NCI-H82 treated with DMSO at 0.1 percent for 48 hours (cell line): ENCODE measurements at regions not wholly inside any gene's neighbourhood (a gene's known extent, or its start where the extent isn't known, plus 50 kb on each side); places are given as distances from the start of the nearest gene placed in this dataset.
"Not testable (repeated sequence)": the region's sequence is repeated elsewhere in the genome, so short reads cannot be mapped to it uniquely, and the experiment has no call there.

ENCODE experiments used
- DNase-seq: peaks from one replicate; lab custom pipeline; 2025; ENCODE audit not compliant: unreplicated experiment; lab: John Stamatoyannopoulos, UW

DNA sequence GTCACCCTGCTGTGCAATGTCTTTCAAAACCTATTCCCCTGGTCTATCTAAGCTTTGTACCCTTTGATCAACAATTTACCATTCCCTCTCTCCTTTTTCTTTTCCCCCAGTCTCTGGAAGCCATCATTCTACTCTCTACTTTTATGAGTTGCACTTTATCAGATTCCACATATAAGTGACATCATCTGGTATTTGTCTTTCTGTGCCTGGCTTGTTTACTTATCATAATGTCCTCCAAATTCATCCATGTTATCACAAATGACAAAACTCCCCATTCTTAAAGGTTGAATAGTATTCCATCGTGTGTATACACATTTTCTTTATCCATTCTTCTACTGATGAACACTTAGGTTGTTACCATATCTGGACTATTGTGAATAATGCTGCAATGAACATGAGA is 344.2 kb upstream of the CCNH start:
- no peak for DNase-seq

DNA sequence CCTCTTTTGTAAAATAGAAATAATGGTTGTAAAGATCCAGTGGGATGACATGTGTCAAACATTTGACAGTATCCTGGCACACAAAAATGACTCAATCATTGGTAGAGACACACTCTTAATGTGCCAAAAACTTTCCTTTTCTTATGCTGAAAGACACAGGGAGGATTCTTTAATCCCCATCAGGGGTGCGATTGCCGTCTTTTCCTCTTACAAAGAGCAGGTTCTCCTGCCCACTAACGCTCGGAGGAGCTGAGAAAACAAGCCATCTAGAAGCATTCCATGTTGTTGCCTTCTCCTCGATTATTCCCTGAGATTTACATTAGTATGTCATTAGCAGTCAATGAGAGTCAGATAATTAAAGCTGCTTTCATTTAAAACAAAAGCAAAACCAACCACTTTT is 342.6 kb upstream of the CCNH start:
- no peak for DNase-seq

DNA sequence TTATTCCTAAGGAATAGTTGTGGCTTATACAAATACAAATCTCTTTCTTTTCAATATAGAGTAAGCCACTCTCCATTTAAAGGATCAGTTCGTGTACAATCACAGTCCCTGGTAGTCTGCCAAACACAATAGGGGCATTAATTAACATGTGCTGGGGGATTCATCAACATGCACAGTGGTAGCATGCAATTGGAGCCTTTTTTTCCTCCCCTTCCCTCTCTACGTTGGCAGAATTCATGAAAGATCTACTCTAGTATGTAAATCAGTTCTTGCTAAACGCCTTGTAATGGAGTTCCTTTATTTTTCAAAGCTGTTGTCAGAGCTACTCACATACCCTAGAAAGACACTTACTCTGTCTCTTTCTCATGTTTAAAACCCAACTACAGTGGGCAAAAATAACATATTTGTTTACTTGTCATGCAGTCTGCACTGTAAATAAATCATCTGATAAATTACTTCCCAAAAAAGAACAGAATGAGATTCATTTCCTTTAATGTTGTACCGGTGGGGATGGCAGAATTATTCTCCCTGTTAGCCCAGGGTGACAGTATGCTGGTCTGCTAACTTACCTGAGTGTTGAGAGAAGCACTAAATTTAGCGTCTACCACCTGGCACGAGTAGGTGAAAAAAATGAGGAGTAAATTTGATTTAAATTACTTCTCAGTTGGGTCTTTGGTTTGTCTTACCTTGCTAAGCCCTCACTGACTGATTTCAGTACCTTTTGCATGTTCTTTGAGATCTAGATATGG is 341.5 kb upstream of the CCNH start:
- no peak for DNase-seq

DNA sequence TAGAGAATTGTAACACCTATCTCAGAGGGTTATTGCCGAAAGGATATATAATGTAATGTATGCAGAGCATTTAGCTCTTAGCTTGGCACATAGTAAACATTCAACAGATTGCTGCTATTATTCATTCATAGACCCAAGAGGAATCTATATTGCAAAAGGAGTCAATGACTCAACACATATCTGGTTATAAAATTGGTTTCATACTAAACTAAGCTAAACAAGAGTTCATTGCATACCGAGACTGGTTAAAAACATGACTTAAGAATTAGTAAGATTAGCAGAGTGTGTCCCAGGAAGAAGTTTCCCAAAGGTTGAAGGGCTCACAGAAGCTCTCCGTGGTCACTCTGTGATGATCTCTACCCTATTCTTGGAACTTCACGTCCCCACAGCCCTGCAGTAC is 339.6 kb upstream of the CCNH start:
- DNase-seq: no peak

DNA sequence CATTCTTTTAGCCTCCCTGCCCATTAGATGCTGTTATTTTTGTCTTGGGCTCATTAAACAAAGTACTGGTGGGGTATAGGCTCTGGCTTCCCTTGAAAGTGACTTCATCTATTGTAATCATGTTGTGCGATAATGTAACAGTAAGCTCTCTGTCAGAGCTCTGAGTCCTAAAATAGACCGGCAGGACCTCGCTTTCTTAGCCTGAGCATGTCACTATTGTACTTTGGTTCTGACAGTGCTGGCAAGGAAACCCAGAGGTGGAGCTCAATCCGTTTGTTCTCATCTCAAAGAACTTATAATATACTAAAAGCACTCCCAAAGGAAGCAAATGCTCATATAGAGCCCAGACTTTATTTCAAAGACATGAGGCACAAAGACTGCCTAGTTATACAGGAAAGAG is 339.1 kb upstream of the CCNH start:
- no peak for DNase-seq

DNA sequence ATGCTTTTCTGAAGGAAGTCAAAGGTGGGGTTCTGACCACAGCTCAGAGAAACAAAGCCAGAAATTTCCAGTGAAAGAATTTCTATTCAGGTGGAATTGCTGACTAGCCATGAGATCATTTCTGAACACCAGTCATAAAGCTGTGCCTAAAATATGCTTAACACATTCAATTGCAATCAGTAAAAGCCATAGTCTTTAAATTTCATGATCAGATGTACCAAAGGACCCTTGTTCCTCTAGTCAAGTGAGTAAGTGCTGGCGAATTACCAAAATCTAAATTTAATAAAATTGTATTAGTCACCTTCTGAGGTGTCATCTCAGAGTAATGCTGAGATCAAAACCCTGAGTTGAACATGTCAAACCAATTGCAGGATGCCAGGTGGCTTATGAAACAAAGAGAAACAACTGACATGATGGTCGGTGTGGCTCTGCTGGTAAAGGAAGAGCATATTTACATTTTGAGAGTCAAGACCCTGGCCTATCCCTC is 334.2 kb upstream of the CCNH start:
- no peak for DNase-seq

DNA sequence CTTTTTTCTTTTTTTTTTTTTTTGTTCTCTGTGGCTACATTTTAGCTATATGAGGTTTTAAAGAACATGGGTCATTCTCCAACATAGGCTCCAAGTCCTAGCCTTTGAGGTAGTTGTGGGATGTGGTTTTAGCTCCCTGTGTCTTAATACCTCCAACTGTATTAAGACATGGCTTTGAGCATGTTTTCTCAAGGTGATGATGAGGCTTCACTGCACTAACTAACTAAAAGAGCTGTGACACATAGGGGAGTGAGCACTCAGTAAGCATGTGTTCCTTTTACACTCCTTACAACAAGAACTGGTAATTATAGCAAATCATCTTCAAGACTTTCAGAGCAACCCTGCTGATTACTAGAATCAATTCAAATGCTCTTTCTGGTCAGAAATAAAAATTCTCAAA is 333.6 kb upstream of the CCNH start:
- no peak for DNase-seq

DNA sequence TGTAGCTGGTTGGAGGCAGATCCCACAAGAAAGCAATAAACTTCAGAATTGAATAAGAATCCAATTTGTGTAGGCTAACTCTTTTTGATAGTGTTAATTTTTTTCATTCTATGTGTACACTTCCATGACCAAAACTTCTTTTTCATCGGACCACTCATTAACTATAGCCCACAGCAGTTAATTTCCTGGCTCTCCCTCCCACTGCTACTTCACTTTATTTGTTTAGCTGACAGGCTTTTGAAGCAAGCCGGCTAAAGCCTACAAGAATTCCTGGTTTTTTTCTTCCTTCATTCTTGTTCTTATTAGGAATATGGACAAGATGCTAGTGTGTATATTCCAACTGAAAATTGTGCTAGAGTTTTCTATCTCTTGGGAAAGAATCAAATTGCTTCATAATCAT is 329.2 kb upstream of the CCNH start:
- no peak for DNase-seq

DNA sequence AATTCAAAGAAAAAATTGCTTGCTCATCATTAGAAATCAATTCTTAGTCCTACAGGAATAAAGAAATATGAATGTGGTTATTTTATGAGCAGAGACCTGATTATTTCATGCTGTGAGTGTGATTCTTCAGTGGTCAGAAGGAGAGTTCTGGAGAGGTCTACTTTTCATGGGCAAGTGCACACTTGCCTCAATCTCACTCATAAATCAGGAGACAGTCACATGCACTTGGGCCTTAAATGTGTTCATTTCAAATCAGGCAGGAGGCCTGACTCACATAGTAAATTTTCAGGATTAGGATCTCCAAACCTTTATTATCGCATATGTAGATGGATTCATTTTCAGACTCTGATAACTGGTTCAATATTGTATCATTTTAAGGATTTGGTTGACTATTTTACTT is 323.2 kb upstream of the CCNH start:
- DNase-seq: no peak

DNA sequence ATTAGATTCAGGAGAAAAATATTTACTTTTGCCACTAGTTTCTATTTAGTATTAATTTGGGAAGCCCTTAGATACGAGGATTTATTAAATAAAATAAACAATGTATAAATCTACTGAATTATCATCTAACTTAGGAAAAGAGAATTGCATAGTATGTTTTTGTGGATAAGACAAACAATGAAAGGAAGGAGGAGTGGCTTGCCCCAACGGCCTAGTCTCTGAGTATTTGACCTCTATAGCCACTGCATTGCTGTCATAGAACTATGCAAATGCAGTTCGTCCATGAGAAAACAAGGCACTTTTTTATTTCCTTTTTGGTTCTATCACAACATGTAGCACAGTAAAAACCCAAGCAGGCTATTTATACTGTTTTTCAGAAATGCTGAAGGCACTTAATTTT is 321.2 kb upstream of the CCNH start:
- no peak for DNase-seq

DNA sequence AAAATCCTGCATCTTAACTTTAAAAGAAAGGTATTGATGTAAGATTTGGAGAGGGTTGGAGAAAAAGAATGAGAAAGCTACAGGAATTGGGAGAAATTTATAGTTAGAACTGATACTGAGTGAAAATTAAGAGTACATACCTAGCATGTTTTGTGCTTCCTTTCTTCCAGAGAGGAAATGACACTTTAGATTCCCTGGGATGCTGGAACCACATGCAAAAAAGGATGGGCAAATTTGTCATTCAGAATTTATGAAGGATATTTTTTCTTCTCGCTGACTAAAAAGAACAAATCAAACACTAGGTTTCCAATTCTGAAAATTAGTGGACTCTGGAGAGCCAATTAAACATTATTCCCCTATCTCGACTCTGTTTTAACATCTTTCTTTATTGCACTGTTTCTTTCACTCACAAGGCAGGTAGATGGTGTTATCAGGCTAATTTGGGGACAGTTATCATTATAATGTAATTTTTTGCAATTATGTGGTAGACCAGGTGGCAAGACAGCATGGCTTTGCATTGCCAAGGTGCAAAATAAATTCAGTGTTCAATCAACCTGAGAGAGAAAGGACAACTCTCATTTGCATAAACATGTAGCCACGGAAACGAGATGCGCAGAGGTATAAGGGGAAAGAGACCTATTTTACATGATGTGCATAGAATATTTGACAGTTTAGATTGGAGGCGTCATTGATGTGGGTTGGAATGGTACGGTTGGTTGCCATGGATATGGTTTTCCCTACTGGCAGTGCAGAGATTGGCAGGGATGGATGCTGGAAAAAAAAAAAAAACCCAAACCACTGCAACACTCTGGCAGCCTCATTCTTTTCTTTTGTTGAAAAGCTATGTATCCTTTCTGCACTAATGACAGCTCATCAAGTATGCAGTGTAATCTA is 320.4 kb upstream of the CCNH start:
- DNase-seq: no peak

DNA sequence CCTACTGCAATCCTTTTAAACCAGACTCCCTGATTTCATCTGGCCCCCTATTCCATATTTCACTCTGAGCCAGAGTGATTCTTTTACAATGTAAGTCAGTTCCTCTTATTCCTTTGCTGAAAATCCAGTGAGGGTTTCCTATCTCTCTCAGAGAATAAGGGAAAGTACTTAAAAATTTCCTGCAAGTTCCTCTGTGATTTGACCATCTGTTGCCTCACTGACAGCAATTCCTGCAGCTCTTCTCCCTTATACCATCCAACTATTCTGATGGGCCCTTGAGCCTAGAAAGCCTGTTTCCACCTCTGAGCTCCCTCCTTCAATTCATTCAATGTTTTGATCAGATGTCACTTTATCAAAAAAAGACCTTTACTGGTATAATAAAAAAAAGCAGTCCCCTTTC is 317.1 kb upstream of the CCNH start:
- no peak for DNase-seq

DNA sequence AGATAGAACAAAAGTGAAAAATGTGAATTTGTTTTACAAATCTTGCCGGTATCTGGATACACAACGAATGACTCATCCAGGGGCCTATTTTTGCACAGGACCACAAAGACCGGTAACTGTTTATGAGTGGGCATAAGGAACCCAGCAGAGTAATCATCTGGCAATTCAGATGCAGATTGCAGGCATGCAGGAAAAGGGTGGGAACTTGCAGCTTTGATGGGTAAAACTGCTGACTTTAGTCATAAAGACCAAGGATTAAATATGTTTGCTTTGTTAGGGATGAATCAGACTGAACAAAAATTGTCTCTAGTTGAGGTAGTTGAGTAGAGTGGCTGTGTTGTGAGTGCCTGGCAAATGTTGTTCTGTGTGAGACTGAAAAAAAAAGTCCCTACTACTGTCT is 309.6 kb upstream of the CCNH start:
- no peak for DNase-seq

DNA sequence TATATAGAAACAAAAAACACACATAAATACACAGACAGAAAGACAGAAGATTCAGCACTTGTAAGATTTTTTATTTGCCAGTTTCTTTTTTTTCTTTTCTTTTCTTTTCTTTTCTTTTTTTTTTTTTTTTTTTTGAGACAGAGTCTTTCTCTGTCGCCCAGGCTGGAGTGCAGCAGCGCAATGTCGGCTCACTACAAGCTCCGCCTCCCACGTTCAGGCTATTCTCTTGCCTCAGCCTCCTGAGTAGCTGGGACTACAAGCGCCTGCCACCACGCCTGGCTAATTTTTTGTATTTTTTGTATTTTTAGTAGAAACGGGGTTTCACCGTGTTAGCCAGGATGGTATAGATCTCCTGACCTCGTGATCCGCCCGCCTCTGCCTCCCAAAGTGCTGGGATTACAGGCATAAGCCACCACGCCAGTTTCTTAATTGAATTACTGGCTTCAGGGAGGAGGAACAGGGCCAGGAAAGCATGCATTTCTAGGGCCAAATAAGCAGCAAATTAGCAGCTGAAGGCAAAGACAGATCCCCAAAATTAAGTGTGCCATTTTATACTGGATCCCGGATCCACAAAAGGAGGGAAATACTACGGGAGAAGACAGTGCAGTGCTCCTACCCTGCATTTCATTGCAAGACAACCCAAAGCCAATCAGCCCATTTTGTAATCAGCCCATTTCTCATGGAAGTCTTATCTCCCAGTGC is 305.6 kb upstream of the CCNH start:
- DNase-seq: not testable (repeated sequence)

DNA sequence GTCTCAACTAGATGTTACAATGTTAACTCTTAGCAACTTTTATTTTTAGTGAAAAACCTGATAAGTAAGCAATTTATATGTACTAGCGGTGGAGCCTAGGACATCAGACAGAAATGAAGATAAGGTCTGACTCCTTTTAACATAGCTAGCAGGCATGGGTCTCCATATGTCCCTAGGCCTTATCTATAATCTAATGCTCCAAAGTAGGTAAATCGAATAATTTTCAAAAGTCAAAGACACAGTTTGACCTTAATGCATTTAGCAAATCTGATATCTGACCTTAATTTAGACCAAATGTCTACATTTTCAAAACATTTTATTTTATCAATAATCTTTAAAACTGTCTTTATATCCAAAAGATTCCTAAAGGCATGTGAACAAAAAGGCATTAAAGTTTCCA is 305.0 kb upstream of the CCNH start:
- no peak for DNase-seq

DNA sequence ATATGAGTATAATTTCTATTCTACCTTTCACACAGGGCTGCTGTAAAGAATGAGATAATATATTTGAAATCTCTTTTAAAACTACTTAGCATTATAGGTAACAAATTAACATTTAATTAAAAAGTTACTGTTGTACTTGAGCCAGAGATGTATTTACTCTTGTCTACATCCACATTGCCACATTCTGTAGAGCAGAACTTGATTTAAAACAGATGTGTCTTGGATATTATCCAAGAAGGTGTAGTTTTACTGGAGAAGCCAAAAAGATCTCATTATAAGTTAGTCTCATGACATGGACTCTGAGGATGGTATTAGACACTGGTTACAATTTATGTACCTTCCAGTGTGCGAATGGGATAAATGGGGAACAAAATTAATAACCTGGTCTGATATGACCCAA is 293.1 kb upstream of the CCNH start:
- no peak for DNase-seq

DNA sequence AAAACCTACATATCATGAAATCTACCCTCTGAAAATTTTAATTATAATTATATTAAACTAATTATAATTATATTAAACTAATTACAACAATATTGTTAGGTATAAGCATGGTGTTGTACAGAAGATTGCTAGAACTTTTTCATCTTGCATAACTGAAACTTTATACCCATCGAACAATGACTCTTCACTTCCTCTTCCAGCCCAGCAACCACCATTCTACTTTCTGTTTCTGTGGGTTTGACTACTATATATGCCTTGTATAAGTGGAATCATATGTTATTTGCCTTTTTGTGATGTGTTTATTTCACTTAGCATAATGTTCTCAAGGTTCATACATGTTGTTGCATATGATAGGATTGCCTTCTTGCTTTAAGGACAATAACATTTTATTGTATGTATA is 274.2 kb upstream of the CCNH start:
- no peak for DNase-seq

DNA sequence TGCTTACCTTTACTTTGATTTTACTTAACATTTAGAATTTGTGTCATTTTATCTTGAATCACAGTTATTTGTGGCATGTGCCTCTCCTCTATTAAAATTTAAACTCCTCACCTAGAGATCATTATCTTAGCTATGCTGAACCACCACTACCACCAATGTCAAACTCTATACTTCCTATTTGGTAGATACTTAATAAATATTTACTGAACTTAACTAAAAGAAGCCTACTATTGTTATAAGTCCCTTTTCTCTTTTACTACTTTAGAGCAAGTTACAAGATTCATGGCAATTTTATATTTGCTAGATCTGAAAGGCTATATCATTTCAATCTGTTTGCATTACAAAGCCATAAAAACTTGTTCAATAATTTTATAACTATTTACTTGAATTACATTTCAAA is 273.3 kb upstream of the CCNH start:
- no peak for DNase-seq

DNA sequence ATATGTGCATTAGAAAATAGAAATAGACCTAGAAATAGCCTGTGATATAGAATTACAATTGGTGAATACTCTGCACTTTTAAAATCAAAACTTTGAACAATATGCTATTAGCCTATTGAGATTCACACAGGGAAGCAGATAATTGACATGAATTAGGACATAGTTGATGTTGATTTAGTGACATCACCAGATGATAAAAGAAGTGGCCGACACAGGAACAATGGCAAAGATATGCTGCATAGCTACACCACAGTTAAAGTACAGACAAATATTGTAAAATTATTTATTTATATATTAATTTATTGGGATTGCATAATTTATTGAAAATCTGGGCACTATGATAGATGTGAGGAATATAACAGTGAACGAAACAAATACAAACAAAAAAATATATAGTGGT is 261.5 kb upstream of the CCNH start:
- no peak for DNase-seq

DNA sequence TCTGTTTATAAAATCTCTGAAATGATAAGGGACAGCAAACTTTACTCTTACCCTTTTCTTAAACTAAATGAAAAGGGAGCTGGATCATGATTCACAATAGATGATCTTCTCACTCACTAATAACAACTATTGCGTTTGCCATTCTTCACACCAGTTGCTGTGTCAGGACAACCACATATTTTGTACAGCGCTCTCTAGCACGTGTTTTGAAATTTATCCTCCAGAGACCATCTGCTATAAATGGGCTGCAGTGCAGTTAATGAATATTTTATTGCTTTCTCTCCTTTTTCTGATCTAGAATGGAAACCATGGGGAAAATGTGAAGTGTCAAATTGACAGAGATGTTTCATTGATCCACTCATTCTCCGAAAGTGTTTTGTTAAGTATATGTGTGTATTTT is 258.4 kb upstream of the CCNH start:
- no peak for DNase-seq

DNA sequence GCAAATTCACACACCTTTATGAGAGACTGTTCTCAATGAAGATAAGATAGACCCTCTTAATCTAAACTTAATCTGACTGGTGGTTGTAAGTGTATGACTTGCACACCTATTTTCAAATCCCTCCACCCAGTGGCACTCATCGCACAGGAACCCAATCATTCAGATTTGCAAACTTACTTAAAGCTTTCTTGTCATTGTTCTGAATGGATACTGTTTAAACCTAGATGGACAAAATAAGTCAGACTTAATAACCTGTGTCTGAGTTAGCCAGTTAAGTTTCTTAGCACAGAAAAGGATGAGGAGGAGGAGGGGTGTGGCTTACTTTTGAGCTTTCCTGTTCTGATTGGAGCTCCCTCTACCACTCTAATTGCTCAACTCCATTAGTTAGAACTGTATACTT is 252.4 kb upstream of the CCNH start:
- DNase-seq: no peak
